Activated B cell treated with CpG ODN at 0.5 μM for 24 hours (primary cell): ENCODE measurements at regions not wholly inside any gene's neighbourhood (a gene's known extent, or its start where the extent isn't known, plus 50 kb on each side); places are given as distances from the start of the nearest gene placed in this dataset.

Experiments
- ATAC-seq: fragments of 200-7000 bp; cut with Tn5 transposase; one replicate; pipeline ENCODE4 v1.10.0; 2021; ENCODE audit warnings: low read depth, mild to moderate bottlenecking, moderate library complexity
- CTCF ChIA-PET: fragments of 350-600 bp; sonication (Branson Sonifier 250); formaldehyde crosslinking; loops from one replicate; lab custom pipeline; 2021; ENCODE audit warnings: antibody characterized with exemption; lab: Charles Lee
- POLR2A ChIA-PET: fragments of 350-600 bp; sonication (Branson Sonifier 250); formaldehyde crosslinking; loops from one replicate; lab custom pipeline; 2021; ENCODE audit warnings: antibody characterized with exemption; lab: Charles Lee
- DNase-seq: peaks from one replicate; pipeline ENCODE4 v3.0.0; 2022
- H3K27ac Mint-ChIP-seq: one replicate; pipeline ENCODE4 v1.8.0; 2020; ENCODE audit warnings: mixed read lengths
- H3K27me3 Mint-ChIP-seq: one replicate; pipeline ENCODE4 v1.8.0; 2021; ENCODE audit warnings: mixed read lengths
- H3K36me3 Mint-ChIP-seq: one replicate; pipeline ENCODE4 v1.8.0; 2021; ENCODE audit warnings: low read depth, mixed read lengths
- H3K4me1 Mint-ChIP-seq: one replicate; pipeline ENCODE4 v1.8.0; 2021; ENCODE audit warnings: mixed read lengths
- H3K4me3 Mint-ChIP-seq: one replicate; pipeline ENCODE4 v1.8.0; 2020; ENCODE audit warnings: mild to moderate bottlenecking, mixed read lengths
- H3K9me3 Mint-ChIP-seq: one replicate; pipeline ENCODE4 v1.8.0; 2020; ENCODE audit warnings: mixed read lengths
- CTCF ChIP-seq: fragments of 200-600 bp; IDR thresholded peaks from one replicate; pipeline ENCODE4 v1.8.0; 2022; ENCODE audit warnings: antibody characterized with exemption, mild to moderate bottlenecking
- intact Hi-C: fragments of 100-400 bp; cut with micrococcal nuclease; formaldehyde crosslinking; loops from one replicate; pipeline ENCODE4 v1.15.1; 2024

- no peak overlapping the region for H3K27ac Mint-ChIP-seq
- CTCF ChIA-PET, result no interaction called here
- ATAC-seq (no peak), DNase-seq (no peak)
- no peak overlapping the region for H3K4me3 Mint-ChIP-seq
- H3K9me3 Mint-ChIP-seq, result no peaks in the 10 kb centered on the region
- TF ChIP-seq CTCF, result no peak
- POLR2A ChIA-PET, result no interaction called here
- H3K27me3 Mint-ChIP-seq, result peaks cover 12% of the 10 kb centered on the region
- intact Hi-C loops, result no loop called here
- no peaks in the 10 kb centered on the region for H3K4me1 Mint-ChIP-seq
- H3K36me3 Mint-ChIP-seq, result no peaks in the 10 kb centered on the region
These were observed 52.1 kb downstream of the CARTPT start for GRCh38 chr5:71771191-71771590.

DNA sequence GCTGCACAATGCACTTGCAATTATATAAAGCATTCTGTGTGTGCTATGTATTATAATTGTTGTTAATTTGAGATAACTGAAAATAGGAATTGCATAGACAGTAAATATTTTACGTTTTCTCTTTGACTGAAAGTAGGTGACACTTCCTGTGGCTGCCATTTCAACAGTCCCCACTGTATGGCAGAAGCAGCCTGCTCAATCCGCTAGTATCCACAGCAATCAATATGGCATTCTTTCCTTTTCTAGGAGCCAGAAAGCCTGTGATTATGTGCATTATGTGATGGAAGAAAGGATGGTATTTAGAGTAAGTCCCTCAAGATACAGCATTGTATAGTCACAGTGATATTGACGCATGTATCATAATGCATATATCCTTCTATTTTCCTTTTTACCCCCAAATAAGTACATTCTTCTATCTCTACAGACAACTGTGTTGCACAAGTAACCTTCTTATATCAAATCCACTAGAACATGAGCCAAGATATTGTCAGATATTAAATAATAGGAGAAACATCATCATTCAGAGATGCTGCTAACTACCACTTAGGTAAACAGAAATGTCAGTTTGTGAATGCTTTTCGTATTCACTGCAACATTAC lies 59.7 kb downstream of the CARTPT start:
- Mint-ChIP-seq H3K9me3 (no peaks in the 10 kb centered on the region), H3K27me3 (peaks cover 3% of the 10 kb centered on the region), H3K4me1 (peaks cover 20% of the 10 kb centered on the region), H3K4me3 (no peak overlapping the region), H3K27ac (no peak overlapping the region), H3K36me3 (no peaks in the 10 kb centered on the region)
- CTCF ChIA-PET, result no interaction called here
- intact Hi-C loops, result no loop called here
- POLR2A ChIA-PET, result no interaction called here
- no peak for TF ChIP-seq CTCF
- DNase-seq (no peak), ATAC-seq (no peak)

- H3K4me1 Mint-ChIP-seq, result peaks cover 23% of the 10 kb centered on the region
- TF ChIP-seq CTCF, result no peak
- H3K9me3 Mint-ChIP-seq, result no peaks in the 10 kb centered on the region
- no peak for ATAC-seq
- DNase-seq, result no peak
- POLR2A ChIA-PET, result no interaction called here
- no peaks in the 10 kb centered on the region for H3K36me3 Mint-ChIP-seq
- CTCF ChIA-PET, result no interaction called here
- H3K4me3 Mint-ChIP-seq, result no peak overlapping the region
- no peak overlapping the region for H3K27ac Mint-ChIP-seq
- intact Hi-C loops, result no loop called here
- no peaks in the 10 kb centered on the region for H3K27me3 Mint-ChIP-seq
These were observed 61.5 kb downstream of the CARTPT start for GRCh38 chr5:71780597-71780996.

GRCh38 chr5:71782393-71782770 lies 63.3 kb downstream of the CARTPT start:
- H3K4me3 Mint-ChIP-seq, result peak overlapping the region; percentile 61
- CTCF ChIA-PET, result no interaction called here
- no peak for TF ChIP-seq CTCF
- intact Hi-C loops, result no loop called here
- H3K9me3 Mint-ChIP-seq, result no peaks in the 10 kb centered on the region
- POLR2A ChIA-PET, result no interaction called here
- ATAC-seq (no peak), DNase-seq (no peak)
- H3K4me1 Mint-ChIP-seq, result peaks cover 23% of the 10 kb centered on the region
- H3K27me3 Mint-ChIP-seq, result peaks cover 4% of the 10 kb centered on the region
- no peaks in the 10 kb centered on the region for H3K36me3 Mint-ChIP-seq
- H3K27ac Mint-ChIP-seq, result peak overlapping the region; percentile 31

GRCh38 chr5:71782771-71783770 lies 64.0 kb downstream of the CARTPT start:
- TF ChIP-seq CTCF, result no peak
- Mint-ChIP-seq H3K27me3 (peaks cover 6% of the 10 kb centered on the region), H3K4me1 (peaks cover 23% of the 10 kb centered on the region), H3K4me3 (peak overlapping the region; percentile 61), H3K27ac (peak overlapping the region; percentile 5), H3K36me3 (no peaks in the 10 kb centered on the region), H3K9me3 (no peaks in the 10 kb centered on the region)
- CTCF ChIA-PET, result no interaction called here
- ATAC-seq, result peak; percentile 95
- intact Hi-C loops, result no loop called here
- POLR2A ChIA-PET, result no interaction called here
- DNase-seq, result peak; percentile 22
